Lower lobe of right lung (tissue), 2 donors: ENCODE measurements at regions not wholly inside any gene's neighbourhood (a gene's known extent, or its start where the extent isn't known, plus 50 kb on each side); places are given as distances from the start of the nearest gene placed in this dataset.

Experiments
- ATAC-seq, 2 donors: fragments of 200-7000 bp; cut with Tn5 transposase; one replicate each; pipeline ENCODE4 v1.9.1; 2020 to 2022; ENCODE audit warnings: mild to moderate bottlenecking in 2 of 2, moderate library complexity in 2 of 2
- DNase-seq: peaks from one replicate; pipeline ENCODE4 v3.0.0-alpha.2; 2020
- H3K27ac ChIP-seq: fragments of 200-600 bp; one replicate; pipeline ENCODE4 v1.8.0; 2022
- H3K27me3 ChIP-seq: fragments of 200-600 bp; one replicate; pipeline ENCODE4 v1.8.0; 2022; ENCODE audit warnings: low read depth
- H3K36me3 ChIP-seq: fragments of 200-600 bp; one replicate; pipeline ENCODE4 v1.8.0; 2022; ENCODE audit warnings: mild to moderate bottlenecking
- H3K4me1 ChIP-seq: fragments of 200-600 bp; one replicate; pipeline ENCODE4 v1.8.0; 2022
- H3K4me3 ChIP-seq: fragments of 200-600 bp; one replicate; pipeline ENCODE4 v1.8.0; 2022; ENCODE audit warnings: mild to moderate bottlenecking
- H3K9me3 ChIP-seq: fragments of 200-600 bp; one replicate; pipeline ENCODE4 v1.8.0; 2022
- CTCF ChIP-seq: fragments of 200-600 bp; IDR thresholded peaks from one replicate; pipeline ENCODE4 v1.8.0; 2022; ENCODE audit warnings: antibody characterized with exemption, mild to moderate bottlenecking
- intact Hi-C: fragments of 100-400 bp; cut with DNase I; formaldehyde crosslinking; loops from one replicate; pipeline ENCODE4 v1.11.0; 2022
- donor health status: DM: no; HTN: yes; CAD: no; lungs with severe emphysema.

DNA sequence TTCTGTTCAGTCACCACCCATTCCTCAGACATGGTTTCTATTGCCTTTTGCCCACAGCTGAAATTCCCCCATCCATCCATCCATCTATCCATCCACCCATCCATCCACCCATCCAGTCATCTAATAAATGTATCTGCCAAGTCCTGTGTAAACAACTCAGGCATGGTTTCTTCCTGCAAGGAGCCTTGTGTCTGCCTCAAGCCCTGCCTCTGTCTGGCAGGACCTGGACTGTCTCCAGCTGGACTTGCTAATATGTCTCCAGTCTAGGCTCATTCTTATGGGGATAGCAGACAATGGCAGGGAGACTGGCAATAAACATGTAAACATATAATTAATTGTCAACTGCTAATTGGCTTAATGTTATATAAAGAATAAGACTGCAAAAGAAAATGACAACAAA is 64.7 kb upstream of the AMPD3 start:
- no peak for TF ChIP-seq CTCF
- Histone ChIP-seq H3K27ac (no peak overlapping the region), H3K27me3 (no peaks in the 10 kb centered on the region), H3K9me3 (no peaks in the 10 kb centered on the region), H3K4me3 (no peak overlapping the region), H3K36me3 (no peaks in the 10 kb centered on the region), H3K4me1 (peaks cover 17% of the 10 kb centered on the region)
- no peak for DNase-seq
- intact Hi-C loops = no loop called here
- ATAC-seq = no peak

GRCh38 chr11:10392095-10393079 is 62.7 kb upstream of the AMPD3 start:
- intact Hi-C loops = no loop called here
- H3K9me3 ChIP-seq = no peaks in the 10 kb centered on the region
- H3K4me3 ChIP-seq = no peak overlapping the region
- no peak for ATAC-seq
- TF ChIP-seq CTCF = no peak
- H3K27ac ChIP-seq = no peak overlapping the region
- H3K4me1 ChIP-seq = peaks cover 17% of the 10 kb centered on the region
- H3K36me3 ChIP-seq = no peaks in the 10 kb centered on the region
- no peaks in the 10 kb centered on the region for H3K27me3 ChIP-seq
- DNase-seq = no peak

DNA sequence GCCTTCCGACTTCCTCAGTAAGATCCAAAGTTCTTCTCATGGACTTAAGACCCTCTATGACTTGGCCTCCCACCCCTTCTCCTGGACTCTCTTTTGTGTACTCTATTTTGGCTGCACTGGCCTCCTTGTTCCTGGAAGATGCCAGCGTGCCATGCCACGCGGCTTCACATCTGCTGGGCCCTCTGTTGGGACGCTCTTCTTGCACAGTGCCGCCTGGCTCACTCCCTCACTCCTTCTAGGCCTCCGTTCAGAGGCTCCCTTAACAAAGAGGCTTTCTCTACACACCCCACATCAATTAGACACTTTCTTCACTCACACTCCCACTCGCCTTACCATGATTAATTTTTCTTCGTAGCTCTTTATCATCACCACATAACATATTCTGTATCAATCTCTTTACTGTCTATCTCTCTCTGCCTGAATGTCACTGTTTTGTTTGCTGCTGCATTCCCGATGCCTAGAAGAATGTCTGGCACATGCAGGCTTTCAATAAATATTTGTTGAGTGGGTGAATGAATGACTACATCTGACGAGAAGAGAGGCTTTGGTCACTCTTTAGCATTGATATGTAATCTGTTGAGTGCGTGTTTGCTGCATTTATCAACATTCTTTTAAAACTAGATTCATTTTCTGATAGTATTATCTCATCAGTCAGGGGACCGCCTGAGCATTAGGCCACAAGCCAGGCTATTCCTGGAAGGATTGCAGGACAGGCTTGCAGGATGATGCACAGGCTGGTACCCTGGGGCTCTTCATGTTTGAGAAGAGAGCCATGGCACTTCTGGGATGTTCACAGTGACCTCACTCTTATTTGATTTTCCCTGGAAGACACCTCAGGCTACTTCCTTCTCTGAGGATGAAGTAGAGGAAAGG is 60.6 kb upstream of the AMPD3 start:
- Histone ChIP-seq H3K36me3 (no peaks in the 10 kb centered on the region), H3K9me3 (no peaks in the 10 kb centered on the region), H3K27ac (no peak overlapping the region), H3K27me3 (no peaks in the 10 kb centered on the region), H3K4me1 (peaks cover 13% of the 10 kb centered on the region), H3K4me3 (no peak overlapping the region)
- DNase-seq (no peak), ATAC-seq (no peak)
- TF ChIP-seq CTCF = no peak
- intact Hi-C loops = no loop called here

GRCh38 chr11:10395166-10395897 is 59.7 kb upstream of the AMPD3 start:
- H3K4me3 ChIP-seq = no peak overlapping the region
- no peak overlapping the region for H3K27ac ChIP-seq
- no peaks in the 10 kb centered on the region for H3K36me3 ChIP-seq
- ATAC-seq = no peak
- TF ChIP-seq CTCF = no peak
- DNase-seq = no peak
- intact Hi-C loops = no loop called here
- H3K27me3 ChIP-seq = no peaks in the 10 kb centered on the region
- H3K9me3 ChIP-seq = no peaks in the 10 kb centered on the region
- peaks cover 15% of the 10 kb centered on the region for H3K4me1 ChIP-seq

DNA sequence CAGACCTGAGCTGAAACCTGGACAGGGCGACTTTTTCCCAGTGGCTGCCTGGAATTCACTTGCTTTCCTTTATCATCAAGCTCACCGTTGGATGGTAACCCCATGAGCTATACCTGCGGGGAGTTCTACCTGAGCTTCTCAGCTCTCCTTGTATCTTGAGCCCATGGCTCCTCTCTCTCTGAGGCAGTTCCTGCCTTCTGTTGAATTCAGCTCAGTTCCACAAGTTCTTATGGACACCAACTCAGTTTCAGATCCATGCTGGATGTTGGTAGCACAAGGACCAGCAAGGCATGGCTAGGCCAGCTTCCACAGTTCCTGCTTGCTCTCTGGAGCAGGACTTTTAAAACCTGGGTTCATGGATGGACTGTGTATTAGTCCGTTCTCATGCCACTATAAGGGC is 58.3 kb upstream of the AMPD3 start:
- intact Hi-C loops = no loop called here

More for the DNA sequence above, 58.3 kb upstream of the AMPD3 start:
- ATAC-seq (no peak), DNase-seq (no peak)
- H3K4me3 ChIP-seq = no peak overlapping the region
- H3K36me3 ChIP-seq = no peaks in the 10 kb centered on the region
- TF ChIP-seq CTCF = no peak
- no peak overlapping the region for H3K27ac ChIP-seq
- peaks cover 18% of the 10 kb centered on the region for H3K4me1 ChIP-seq
- no peaks in the 10 kb centered on the region for H3K9me3 ChIP-seq
- no peaks in the 10 kb centered on the region for H3K27me3 ChIP-seq
